SU-DHL-6 (cell line): ENCODE measurements at regions not wholly inside any gene's neighbourhood (a gene's known extent, or its start where the extent isn't known, plus 50 kb on each side); places are given as distances from the start of the nearest gene placed in this dataset.
"Not testable (repeated sequence)": the region's sequence is repeated elsewhere in the genome, so short reads cannot be mapped to it uniquely, and the experiment has no call there.

Experiments
- H2AFZ ChIP-seq: fragments of 200-600 bp; sonication (generic); 2 replicates; pipeline ENCODE4 v1.6.1; 2014; ENCODE audit warnings: low read depth, mild to moderate bottlenecking, moderate library complexity, mixed read lengths, antibody characterized with exemption, low read length; ENCODE audit not compliant: severe bottlenecking
- H3F3A ChIP-seq: fragments of 200-600 bp; shearing (Covaris generic); 2 replicates; pipeline ENCODE4 v1.6.0; 2016; ENCODE audit warnings: antibody characterized with exemption, mild to moderate bottlenecking; ENCODE audit not compliant: insufficient read depth
- H3K27ac ChIP-seq: fragments of 200-600 bp; sonication (generic); 2 replicates; pipeline ENCODE4 v1.5.1; 2016; ENCODE audit warnings: low read depth, mild to moderate bottlenecking, low read length, moderate library complexity, mixed read lengths
- H3K27me3 ChIP-seq: fragments of 200-600 bp; sonication (generic), shearing (Covaris generic); 2 replicates; pipeline ENCODE4 v1.6.0; 2014; ENCODE audit warnings: mild to moderate bottlenecking, low read length
- H3K36me3 ChIP-seq: fragments of 200-600 bp; sonication (generic); 2 replicates; pipeline ENCODE4 v1.6.1; 2014; ENCODE audit warnings: mild to moderate bottlenecking, low read length, mixed read lengths
- H3K4me2 ChIP-seq: fragments of 300-600, 200-600 bp; shearing (Covaris generic), sonication (generic); 2 replicates; pipeline ENCODE4 v1.6.0; 2014; ENCODE audit warnings: low read length, low read depth, mild to moderate bottlenecking; ENCODE audit not compliant: poor library complexity, severe bottlenecking
- H3K4me3 ChIP-seq: fragments of 200-600 bp; sonication (generic); 2 replicates; pipeline ENCODE4 v1.5.1; 2014; ENCODE audit warnings: antibody characterized with exemption, low read length, mild to moderate bottlenecking, mixed read lengths; ENCODE audit not compliant: insufficient read depth, poor library complexity, severe bottlenecking
- H3K79me2 ChIP-seq: fragments of 200-600 bp; sonication (generic); 2 replicates; pipeline ENCODE4 v1.6.1; 2014; ENCODE audit warnings: mild to moderate bottlenecking, low read length, moderate library complexity; ENCODE audit not compliant: insufficient read depth
- H3K9ac ChIP-seq: fragments of 200-600 bp; sonication (generic); 2 replicates; pipeline ENCODE4 v1.7.0; 2014; ENCODE audit warnings: mild to moderate bottlenecking, low read length
- H3K9me2 ChIP-seq: fragments of 200-600 bp; sonication (generic); replicated peaks from 2 replicates; pipeline ENCODE4 v1.6.1; 2014; ENCODE audit warnings: low read length; ENCODE audit not compliant: insufficient read depth
- H3K9me3 ChIP-seq: fragments of 200-600 bp; sonication (generic); 2 replicates; pipeline ENCODE4 v1.6.1; 2014; ENCODE audit warnings: low read length, mixed read lengths; ENCODE audit not compliant: insufficient read depth
- H4K20me1 ChIP-seq: fragments of 200-600 bp; sonication (generic); 2 replicates; pipeline ENCODE4 v1.6.1; 2014; ENCODE audit warnings: low read depth, mild to moderate bottlenecking, antibody characterized with exemption, low read length, moderate library complexity, mixed read lengths
- CTCF ChIP-seq: fragments of 200-600 bp; sonication (generic); IDR thresholded peaks from one replicate; pipeline ENCODE4 v1.5.1; 2017; ENCODE audit warnings: antibody characterized with exemption, mild to moderate bottlenecking, low read length, moderate library complexity; ENCODE audit not compliant: insufficient read depth, poor library complexity, severe bottlenecking
- EZH2phosphoT487 ChIP-seq: fragments of 200-600 bp; sonication (generic), shearing (Covaris generic); conservative IDR thresholded peaks from 2 replicates; pipeline ENCODE4 v1.6.1; 2018; ENCODE audit warnings: mild to moderate bottlenecking, antibody characterized with exemption, low read length, moderate library complexity, mixed read lengths

GRCh38 chr20:19918965-19919329, 98.2 kb upstream of the NAA20 start:
- Histone ChIP-seq H3K9me3 (no peaks in the 10 kb centered on the region), H3K4me2 (no peak overlapping the region), H3K9me2 (no peaks in the 10 kb centered on the region), H3K27ac (no peak overlapping the region), H3K4me3 (no peak overlapping the region), H2AFZ (no peak overlapping the region), H3K79me2 (no peaks in the 10 kb centered on the region), H3F3A (no peaks in the 10 kb centered on the region), H3K36me3 (no peaks in the 10 kb centered on the region), H3K9ac (no peak overlapping the region), H4K20me1 (no peaks in the 10 kb centered on the region), H3K27me3 (no peaks in the 10 kb centered on the region)
- TF ChIP-seq CTCF = no peak
- TF ChIP-seq EZH2phosphoT487 = no peak

GRCh38 chr20:19920381-19921138, 96.6 kb upstream of the NAA20 start:
- Histone ChIP-seq H3F3A (no peaks in the 10 kb centered on the region), H3K9ac (no peak overlapping the region), H3K4me3 (no peak overlapping the region), H3K9me2 (no peaks in the 10 kb centered on the region), H3K4me2 (no peak overlapping the region), H3K79me2 (no peaks in the 10 kb centered on the region), H3K27me3 (no peaks in the 10 kb centered on the region), H2AFZ (no peak overlapping the region), H4K20me1 (no peaks in the 10 kb centered on the region), H3K27ac (no peak overlapping the region), H3K36me3 (no peaks in the 10 kb centered on the region), H3K9me3 (no peaks in the 10 kb centered on the region)
- TF ChIP-seq EZH2phosphoT487 (no peak), CTCF (no peak)

GRCh38 chr20:19921284-19921793, 95.8 kb upstream of the NAA20 start:
- no peaks in the 10 kb centered on the region for H3K36me3 ChIP-seq
- H3K79me2 ChIP-seq = no peaks in the 10 kb centered on the region
- H2AFZ ChIP-seq = no peak overlapping the region
- no peak for TF ChIP-seq CTCF
- no peak overlapping the region for H3K4me2 ChIP-seq
- no peak overlapping the region for H3K27ac ChIP-seq
- no peak overlapping the region for H3K4me3 ChIP-seq
- H3F3A ChIP-seq = no peaks in the 10 kb centered on the region
- H4K20me1 ChIP-seq = no peaks in the 10 kb centered on the region
- H3K9me2 ChIP-seq = no peaks in the 10 kb centered on the region
- no peaks in the 10 kb centered on the region for H3K27me3 ChIP-seq
- H3K9me3 ChIP-seq = no peaks in the 10 kb centered on the region
- no peak overlapping the region for H3K9ac ChIP-seq

- not testable (repeated sequence) for H2AFZ ChIP-seq, H3K4me2 ChIP-seq, H3K9ac ChIP-seq, H3K27me3 ChIP-seq, H3K36me3 ChIP-seq, H4K20me1 ChIP-seq, H3K9me3 ChIP-seq, H3K27ac ChIP-seq, H3K9me2 ChIP-seq, H3K4me3 ChIP-seq, H3F3A ChIP-seq, H3K79me2 ChIP-seq
These were observed 95.3 kb upstream of the NAA20 start for GRCh38 chr20:19921829-19922228.
